DMS153 treated with DMSO at 0.1 percent for 48 hours (cell line): ENCODE measurements at regions not wholly inside any gene's neighbourhood (a gene's known extent, or its start where the extent isn't known, plus 50 kb on each side); places are given as distances from the start of the nearest gene placed in this dataset.

Experiments
- DNase-seq: peaks from one replicate; lab custom pipeline; 2025; ENCODE audit not compliant: unreplicated experiment; lab: John Stamatoyannopoulos, UW

DNA sequence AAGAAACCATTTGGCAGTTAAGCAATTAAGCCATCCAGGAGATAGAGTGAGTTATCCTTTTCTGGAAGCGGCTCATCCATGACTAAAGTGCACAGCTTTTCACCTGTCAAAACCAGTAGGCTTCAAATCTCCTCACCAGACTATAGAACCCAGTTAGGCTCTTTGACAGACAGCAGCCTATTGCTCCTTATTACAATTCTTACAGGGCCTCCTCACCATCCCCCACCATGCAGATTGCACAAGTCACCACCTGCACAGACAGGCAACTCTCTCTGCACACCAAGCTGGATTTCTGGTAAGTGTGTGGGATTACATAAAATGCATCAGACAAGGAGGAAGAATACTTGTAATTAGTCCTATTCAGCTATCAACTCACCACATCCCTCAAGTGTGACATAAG lies 301.6 kb downstream of the SNX13 start:
- no peak for DNase-seq

DNA sequence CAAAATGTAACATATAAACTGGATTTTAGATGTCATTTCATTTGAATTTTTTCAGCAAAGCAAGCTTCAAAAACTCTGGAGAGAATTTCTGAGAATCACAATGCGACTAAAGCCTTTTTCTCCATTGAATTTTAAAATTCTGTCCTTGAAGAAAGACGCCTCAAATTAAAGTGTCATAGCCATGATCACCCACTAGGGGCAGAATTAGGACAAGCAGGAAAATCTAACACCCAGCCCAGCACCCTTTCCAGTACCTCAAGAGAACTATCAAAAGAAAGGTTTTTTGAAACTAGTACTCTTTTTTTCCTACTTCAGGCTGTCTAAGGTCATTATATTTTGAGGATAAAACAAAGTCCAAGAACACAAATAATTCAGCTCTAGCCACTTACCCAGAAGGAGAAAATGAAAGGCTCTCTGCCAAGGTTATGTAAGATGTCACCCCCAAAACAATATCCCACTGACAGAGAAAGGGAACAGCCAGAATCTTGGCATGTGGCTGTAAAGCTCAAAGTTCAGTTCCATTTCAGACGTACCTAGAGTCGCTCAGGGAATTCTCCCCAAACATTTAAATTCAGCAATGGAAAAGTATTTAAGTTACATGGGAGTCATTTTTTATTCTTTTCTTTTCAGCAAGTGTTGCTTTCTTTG lies 299.4 kb downstream of the SNX13 start:
- peak; percentile 43 for DNase-seq

GRCh38 chr7:17645500-17645899 lies 294.8 kb downstream of the SNX13 start:
- DNase-seq, result no peak

DNA sequence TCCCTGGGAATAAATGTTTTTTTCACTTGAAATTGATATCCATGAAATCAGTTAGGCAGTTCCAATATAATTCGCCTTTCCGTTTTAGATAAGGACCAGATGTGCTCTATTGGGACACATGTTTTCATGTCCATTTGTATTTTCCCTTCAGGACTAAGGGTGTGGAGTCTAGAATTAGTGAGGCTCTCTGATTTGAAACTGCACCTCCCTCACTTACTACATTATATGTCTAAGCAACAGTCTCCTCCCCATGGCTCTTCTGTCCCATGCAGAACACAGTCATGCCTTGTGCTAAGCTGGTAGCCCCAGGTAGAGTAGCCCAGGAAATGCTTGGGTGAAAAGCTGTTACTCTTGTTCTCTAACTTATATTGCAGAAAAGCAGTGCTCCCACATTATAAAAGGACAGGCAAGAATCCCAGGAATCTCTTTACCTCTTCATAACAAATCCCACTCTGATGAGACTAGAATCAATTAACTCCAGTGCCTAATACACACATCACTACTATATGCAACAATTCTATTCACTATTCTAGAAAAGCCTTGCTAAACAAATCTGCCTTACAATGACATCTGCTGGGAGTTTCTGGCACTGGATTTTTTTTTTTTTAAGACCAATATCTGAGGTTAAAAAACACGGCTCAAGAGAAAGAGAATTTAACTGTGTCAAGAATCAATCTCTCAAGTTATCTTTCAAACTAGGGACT lies 293.9 kb downstream of the SNX13 start:
- no peak for DNase-seq

DNA sequence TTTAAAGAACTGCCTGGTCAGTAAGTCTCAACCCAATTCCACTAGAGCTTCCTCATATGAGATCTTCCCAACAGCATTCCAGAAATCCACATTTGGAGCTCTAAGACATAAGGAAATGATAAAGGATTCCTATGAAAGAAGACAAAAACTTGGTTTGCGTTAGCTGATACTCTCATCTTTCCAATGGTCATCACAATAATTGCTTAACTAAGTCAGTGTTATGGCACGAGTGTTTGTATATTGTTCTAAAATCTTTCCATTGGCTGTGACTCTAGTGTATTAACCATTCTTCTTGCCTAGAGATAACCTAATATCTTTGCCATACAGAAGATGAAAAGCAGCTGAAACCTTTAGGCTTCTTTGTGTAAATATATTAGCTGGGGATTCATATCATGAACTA lies 289.0 kb downstream of the SNX13 start:
- DNase-seq, result no peak

GRCh38 chr7:17651863-17652385 lies 288.4 kb downstream of the SNX13 start:
- no peak for DNase-seq

DNA sequence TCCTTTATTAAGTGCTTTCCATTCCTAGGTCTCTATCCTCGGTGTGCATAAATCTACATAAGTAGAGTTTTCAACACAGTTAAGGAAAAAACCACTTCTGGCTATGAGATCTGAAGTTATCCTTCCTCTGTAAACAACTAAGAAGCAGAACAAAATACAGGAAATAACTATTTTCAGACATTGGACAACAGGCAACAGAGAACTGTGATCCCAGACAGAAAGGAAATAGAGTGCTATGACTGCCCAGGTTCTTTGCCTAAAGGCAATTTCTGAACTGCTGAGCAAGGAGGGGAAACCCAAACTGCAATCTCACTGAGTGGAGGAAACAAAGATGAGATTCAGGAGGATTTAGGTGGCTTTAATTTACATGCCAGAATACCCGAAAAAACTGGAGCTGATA lies 285.4 kb downstream of the SNX13 start:
- no peak for DNase-seq

DNA sequence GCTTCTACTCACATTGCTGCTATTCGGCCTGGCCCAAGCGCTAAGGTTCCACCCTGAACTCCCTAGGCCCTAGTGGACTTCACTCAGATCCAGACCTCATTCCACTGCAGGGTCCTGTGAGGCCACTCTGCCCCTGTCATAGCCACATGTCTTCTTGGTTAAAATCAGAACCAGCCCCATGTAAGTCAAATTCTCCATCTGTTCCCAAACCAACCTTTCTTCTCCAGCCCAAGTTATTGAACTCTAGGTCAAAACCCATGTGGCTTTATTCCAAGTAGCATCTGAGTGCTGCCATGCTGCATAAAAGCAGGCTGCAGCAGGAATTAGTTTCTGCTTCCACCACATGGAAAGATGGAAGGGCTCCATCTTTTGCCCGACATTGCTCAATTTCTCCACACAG lies 281.2 kb downstream of the SNX13 start:
- no peak for DNase-seq

GRCh38 chr7:17660116-17660515 lies 280.2 kb downstream of the SNX13 start:
- DNase-seq, result no peak

GRCh38 chr7:17661982-17662585 lies 278.2 kb downstream of the SNX13 start:
- no peak for DNase-seq

DNA sequence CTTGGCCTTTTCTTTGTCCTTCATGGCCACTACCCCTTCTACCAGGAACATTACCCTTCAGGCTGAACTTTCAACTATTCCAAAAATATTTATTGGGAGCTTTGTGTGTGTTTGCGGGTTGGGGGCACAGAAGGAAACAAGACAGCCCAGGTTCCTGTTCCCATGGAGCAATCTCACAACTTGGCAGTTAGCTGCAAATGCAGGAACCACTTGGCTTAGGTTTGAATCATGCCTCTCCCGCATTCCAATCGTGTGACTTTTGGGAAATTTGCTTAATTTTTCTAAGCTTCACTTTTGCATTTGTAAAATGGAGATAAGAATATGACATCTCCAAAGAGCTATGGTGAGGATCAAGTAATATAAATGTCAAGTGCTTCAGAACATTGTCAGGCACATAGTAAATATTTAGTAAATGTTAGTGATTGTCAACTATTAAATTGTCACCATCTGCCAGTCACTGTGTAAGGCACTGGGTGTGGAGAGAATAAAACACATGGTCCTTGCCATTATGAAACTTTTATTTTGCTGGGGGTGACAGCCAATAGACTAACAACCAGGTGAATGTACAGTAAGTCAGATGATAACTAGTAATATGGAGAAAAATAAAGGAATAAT lies 277.1 kb downstream of the SNX13 start:
- no peak for DNase-seq

GRCh38 chr7:17665029-17665428 lies 275.3 kb downstream of the SNX13 start:
- DNase-seq, result no peak

DNA sequence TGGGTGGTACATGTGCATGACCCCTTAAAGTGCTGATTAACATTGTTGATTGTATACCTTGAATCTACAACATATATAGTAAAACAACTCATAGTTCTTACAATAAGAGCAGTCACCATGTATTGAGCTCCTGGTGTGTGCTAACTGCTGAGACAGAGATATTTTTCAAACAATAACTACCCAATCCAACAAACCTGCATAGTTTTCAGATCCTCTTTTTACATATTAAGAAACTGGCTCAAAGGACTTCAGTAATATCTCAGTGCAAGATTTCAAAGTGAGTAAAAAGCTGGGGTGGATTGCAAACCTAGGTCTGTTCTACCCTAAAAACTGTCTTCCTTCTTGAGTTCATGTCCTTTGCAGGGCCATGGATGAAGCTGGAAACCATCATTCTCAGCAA lies 272.2 kb downstream of the SNX13 start:
- DNase-seq, result no peak

GRCh38 chr7:17669204-17669603 lies 271.1 kb downstream of the SNX13 start:
- no peak for DNase-seq

- no peak for DNase-seq
These were observed 268.3 kb downstream of the SNX13 start for GRCh38 chr7:17671956-17672355.

DNA sequence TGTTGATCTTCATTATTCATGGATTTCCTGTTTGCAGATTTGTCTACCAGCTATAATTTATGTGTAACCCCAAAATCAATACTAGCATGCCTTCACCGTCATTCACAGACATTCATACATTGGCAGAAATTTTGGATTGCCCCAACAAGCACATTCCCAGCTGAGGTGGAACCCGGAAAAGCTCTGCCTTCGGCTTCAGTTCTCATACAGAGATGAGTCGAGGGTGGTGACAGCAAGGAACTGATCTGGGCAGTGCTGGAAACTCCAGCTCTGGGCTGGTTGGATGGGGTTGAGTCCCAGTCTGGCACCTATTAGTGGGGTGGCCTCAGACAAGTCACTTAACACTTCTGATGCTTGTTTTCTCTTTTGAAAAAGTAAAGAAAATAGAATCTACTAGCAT lies 267.5 kb downstream of the SNX13 start:
- DNase-seq, result no peak

DNA sequence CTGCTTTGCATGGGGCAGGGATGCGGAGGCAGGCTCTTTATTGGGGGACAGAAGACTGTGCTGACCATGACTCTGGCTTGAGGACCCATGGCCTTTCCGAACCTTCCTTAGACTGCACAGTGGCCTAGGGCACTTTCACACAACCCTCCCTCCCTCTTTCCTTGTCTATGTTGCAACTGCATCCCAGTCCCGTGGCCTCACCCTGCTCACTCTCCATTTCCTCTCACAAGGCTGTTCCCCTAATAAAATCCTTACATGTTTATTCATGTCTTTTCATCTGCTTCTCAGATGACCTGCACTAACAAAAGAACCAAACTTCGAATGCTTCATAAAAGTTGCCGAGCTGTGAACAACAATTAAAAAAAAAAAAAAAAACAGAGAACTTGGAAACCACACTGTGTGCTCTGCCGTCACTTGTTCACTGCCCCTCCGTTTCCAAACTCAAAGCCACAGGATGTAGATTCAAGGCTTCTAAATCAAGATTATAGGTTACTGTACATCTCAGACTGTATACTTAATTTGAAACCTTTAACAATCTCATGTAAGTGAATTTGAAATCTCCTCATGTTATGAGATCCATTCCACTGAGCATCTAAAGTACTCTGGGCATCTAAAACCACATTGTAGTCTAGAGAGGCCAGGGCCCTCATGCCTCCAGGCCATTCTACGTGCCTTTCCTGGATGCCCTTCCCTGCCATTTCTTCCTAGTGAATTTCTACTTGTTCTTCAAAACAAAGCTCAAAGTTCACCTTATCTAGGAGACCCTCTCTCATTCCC lies 265.9 kb downstream of the SNX13 start:
- DNase-seq, result no peak

DNA sequence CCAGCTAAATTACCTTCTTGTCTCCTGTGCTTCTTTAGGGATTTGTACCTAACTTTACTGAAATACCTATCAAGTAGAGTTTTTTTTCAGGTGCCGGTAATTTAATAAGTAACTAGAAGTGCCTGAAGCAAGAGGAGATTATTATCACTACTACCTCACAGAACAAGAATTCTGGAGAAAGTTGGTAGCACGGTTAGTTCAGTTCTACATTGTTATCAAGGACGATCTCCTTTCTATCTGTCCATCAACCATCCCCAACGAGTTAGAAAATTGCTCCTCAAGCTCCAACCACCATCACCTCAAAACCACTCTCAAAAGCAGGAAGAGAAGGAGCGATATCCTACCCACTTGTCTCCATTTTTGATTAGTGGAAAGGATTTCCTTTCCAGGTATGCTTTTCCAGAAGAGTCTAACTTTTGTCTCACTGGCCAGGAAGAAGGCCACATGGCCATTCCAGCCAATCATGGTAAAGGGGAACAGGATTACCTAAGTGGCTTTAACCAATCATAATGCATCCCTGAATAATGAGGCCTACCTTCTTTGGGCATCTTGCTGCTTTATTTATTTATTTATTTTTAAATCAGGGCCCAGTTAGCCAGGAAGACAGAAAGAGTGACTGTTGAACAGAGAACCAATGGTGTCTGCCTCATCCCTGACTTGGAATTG lies 265.2 kb downstream of the SNX13 start:
- DNase-seq, result no peak

DNA sequence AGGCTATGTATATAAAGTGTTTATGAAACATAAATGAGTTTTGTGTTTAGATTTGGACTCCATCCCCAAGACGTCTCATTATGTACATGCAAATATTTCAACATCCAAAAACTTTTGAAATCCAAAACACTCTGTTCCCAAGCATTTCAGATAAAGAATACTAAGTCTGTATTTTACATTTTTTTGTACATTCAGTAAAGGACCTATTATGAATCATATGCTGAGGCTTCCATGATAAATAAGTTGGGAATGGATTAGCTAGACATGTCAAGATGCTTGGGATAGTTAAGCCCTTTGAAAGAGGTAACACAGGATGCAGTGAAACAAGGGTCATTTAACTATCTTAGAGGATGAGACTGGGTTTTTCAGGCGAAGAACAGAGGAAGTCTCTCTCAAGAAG lies 262.9 kb downstream of the SNX13 start:
- DNase-seq, result no peak

GRCh38 chr7:17678896-17679295 lies 261.4 kb downstream of the SNX13 start:
- no peak for DNase-seq

- DNase-seq, result no peak
These were observed 260.8 kb downstream of the SNX13 start for GRCh38 chr7:17679458-17679857.
